Osteocyte (in vitro differentiated cells): ENCODE measurements at regions not wholly inside any gene's neighbourhood (a gene's known extent, or its start where the extent isn't known, plus 50 kb on each side); places are given as distances from the start of the nearest gene placed in this dataset.

Experiments
- DNase-seq: peaks from one replicate; pipeline ENCODE4 v3.0.0; 2021; ENCODE audit warnings: mixed read lengths; ENCODE audit not compliant: unreplicated experiment; ENCODE audit errors: extremely low spot score
- H3K27ac Mint-ChIP-seq: one replicate; pipeline ENCODE4 v1.8.0; 2021; ENCODE audit warnings: mild to moderate bottlenecking, mixed read lengths; ENCODE audit not compliant: unreplicated experiment
- H3K27me3 Mint-ChIP-seq: one replicate; pipeline ENCODE4 v1.8.0; 2021; ENCODE audit warnings: mixed read lengths; ENCODE audit not compliant: unreplicated experiment
- H3K36me3 Mint-ChIP-seq: one replicate; pipeline ENCODE4 v1.8.0; 2021; ENCODE audit warnings: mixed read lengths; ENCODE audit not compliant: unreplicated experiment
- H3K4me1 Mint-ChIP-seq: one replicate; pipeline ENCODE4 v1.8.0; 2021; ENCODE audit warnings: mixed read lengths; ENCODE audit not compliant: unreplicated experiment
- H3K4me3 Mint-ChIP-seq: one replicate; pipeline ENCODE4 v1.8.0; 2021; ENCODE audit warnings: mild to moderate bottlenecking, moderate library complexity, mixed read lengths; ENCODE audit not compliant: unreplicated experiment
- H3K9me3 Mint-ChIP-seq: one replicate; pipeline ENCODE4 v1.8.0; 2021; ENCODE audit warnings: mixed read lengths; ENCODE audit not compliant: unreplicated experiment
- TF ChIP-seq, protein P1 (sequence below): fragments of 200-600 bp; sonication (generic); IDR thresholded peaks from 2 replicates; pipeline ENCODE4 v1.5.0; 2021; ENCODE audit warnings: antibody characterized with exemption, mild to moderate bottlenecking, moderate library complexity

DNA sequence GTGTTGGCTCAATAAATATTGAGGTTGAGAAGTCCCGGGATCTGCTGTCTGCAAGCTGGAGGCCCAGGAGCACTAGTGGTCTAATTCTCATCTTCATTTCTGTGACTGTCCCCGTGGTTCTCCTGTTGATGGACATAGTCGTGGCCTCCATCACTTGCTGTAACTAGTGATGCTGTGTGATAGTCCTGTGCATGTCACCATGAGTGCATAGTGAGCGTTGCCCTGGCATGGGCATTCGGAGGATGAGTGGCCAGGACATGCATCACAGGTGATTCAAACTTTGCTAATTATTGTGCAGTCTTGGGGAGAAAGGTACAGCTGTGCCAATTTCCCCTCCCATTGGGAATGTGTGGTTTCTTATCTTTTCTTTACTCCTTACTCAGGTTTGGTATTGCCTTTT, 902.2 kb downstream of the BRD1 start:
- Mint-ChIP-seq H3K4me3 (no peak overlapping the region), H3K9me3 (no peaks in the 10 kb centered on the region), H3K36me3 (no peaks in the 10 kb centered on the region), H3K4me1 (no peaks in the 10 kb centered on the region), H3K27me3 (peaks cover 14% of the 10 kb centered on the region), H3K27ac (no peak overlapping the region)
- TF ChIP-seq, protein P1, sequence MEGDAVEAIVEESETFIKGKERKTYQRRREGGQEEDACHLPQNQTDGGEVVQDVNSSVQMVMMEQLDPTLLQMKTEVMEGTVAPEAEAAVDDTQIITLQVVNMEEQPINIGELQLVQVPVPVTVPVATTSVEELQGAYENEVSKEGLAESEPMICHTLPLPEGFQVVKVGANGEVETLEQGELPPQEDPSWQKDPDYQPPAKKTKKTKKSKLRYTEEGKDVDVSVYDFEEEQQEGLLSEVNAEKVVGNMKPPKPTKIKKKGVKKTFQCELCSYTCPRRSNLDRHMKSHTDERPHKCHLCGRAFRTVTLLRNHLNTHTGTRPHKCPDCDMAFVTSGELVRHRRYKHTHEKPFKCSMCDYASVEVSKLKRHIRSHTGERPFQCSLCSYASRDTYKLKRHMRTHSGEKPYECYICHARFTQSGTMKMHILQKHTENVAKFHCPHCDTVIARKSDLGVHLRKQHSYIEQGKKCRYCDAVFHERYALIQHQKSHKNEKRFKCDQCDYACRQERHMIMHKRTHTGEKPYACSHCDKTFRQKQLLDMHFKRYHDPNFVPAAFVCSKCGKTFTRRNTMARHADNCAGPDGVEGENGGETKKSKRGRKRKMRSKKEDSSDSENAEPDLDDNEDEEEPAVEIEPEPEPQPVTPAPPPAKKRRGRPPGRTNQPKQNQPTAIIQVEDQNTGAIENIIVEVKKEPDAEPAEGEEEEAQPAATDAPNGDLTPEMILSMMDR, result no peak
- DNase-seq, result peak; percentile 60

DNA sequence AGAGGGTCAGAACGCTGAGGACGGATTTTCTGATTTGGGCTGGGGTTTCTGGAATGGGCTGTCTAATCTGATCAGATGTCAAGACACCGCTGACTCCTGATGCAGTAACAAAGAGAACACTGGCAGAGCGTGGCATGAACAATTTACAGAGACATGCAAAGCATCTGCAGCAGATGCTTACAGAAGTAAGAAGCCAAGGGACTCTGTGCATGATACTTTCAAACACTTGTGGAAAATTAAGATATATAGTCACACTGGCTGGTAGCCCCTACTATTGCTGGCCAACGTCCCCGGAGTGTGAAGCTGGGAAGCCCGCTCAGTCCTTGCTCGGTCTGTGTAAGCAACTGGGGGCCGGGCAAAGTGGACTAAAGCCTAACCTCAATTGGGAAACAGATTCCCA, 903.7 kb downstream of the BRD1 start:
- H3K9me3 Mint-ChIP-seq, result no peaks in the 10 kb centered on the region
- no peaks in the 10 kb centered on the region for H3K36me3 Mint-ChIP-seq
- H3K27me3 Mint-ChIP-seq, result peaks cover 10% of the 10 kb centered on the region
- H3K4me1 Mint-ChIP-seq, result no peaks in the 10 kb centered on the region
- no peak for DNase-seq
- no peak overlapping the region for H3K4me3 Mint-ChIP-seq
- H3K27ac Mint-ChIP-seq, result no peak overlapping the region
- TF ChIP-seq, protein P1, result no peak

DNA sequence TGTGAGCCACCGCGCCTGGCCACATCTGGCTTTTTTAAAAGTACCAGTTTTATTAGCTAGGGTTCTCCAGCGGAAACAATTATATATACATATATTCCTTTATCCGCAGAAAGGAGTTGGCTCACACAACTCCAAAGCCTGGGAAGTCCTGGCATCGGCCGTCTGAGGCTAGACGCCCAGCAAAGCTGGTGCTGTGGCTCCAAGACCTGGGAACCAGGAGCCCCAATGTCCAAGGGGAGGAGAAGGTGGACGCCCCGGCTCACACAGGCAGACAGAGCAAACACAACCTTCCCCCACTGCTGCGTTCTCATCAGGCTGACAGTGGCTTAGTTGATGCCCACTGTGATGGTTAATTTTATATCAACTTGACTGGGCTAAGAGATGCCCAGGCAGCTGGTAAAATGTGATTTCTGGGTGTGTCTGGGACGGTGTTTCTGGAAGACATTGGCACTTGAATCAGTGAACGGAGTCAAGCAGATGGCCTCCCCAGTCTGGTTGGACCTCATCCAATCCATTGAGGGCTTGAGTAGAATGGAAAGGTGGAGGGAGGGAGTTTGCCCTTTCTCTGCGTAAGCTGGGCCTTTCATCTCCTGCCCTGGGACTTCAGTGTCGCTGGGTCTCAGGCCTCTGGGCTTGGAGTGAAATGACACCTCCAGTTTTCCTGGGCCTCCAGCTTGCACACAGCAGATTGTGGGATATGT, 904.4 kb downstream of the BRD1 start:
- Mint-ChIP-seq H3K27me3 (peaks cover 7% of the 10 kb centered on the region), H3K9me3 (no peaks in the 10 kb centered on the region), H3K4me1 (no peaks in the 10 kb centered on the region), H3K4me3 (no peak overlapping the region), H3K27ac (no peak overlapping the region), H3K36me3 (no peaks in the 10 kb centered on the region)
- TF ChIP-seq, protein P1, result no peak
- DNase-seq, result peak; percentile 69

DNA sequence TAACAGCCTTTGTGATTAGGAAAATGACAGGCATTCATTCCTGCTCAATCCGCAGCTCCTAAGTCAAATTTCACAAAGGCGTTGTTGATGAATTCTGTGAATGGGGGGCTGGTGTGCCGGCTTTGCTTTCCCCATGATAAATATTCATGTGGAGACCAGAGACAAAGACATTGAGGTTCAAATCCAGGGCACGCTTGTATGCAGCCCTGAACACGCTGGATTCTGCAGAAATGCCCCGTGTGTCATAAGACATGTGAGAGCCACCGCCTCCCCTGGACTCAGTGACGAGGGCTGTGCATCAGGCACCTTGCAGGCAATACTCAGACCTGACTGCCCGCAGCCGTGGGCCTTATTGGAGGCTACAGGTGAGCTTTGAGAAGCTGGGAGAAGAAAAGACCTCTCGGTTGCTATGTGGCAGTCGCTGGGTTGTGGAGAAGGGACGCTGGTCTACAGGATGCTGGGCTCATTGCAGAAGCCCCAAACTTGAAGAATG, 906.2 kb downstream of the BRD1 start:
- Mint-ChIP-seq H3K4me1 (no peaks in the 10 kb centered on the region), H3K36me3 (no peaks in the 10 kb centered on the region), H3K4me3 (no peak overlapping the region), H3K9me3 (no peaks in the 10 kb centered on the region), H3K27ac (no peak overlapping the region), H3K27me3 (peaks cover 7% of the 10 kb centered on the region)
- TF ChIP-seq, protein P1, result no peak
- peak; percentile 54 for DNase-seq

DNA sequence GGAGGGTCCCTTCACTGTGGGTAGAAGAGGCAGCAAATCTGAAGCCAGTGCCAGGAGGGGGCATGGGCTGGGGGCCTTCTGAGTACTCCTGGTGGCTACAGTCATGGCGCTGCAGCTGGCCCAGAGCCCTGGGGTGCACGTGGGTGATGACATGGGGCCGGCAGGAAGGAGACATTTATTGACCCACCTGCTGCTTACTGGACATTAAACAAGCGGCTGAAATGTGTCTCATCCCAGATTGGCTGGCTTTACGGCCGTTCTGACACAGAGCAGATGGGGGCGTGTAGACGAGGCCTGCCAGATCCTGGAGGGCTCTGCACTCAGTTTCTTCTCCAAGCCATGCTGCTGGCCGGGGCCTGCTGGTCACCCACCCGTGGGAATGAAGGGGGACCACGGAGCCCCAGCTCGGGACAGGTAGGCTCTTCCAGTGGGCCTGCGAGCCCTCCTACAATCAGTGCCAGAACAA, 906.9 kb downstream of the BRD1 start:
- Mint-ChIP-seq H3K4me3 (no peak overlapping the region), H3K27me3 (peaks cover 7% of the 10 kb centered on the region), H3K27ac (no peak overlapping the region), H3K9me3 (no peaks in the 10 kb centered on the region), H3K36me3 (no peaks in the 10 kb centered on the region), H3K4me1 (no peaks in the 10 kb centered on the region)
- peak; percentile 80 for DNase-seq
- TF ChIP-seq, protein P1, result no peak
